ENCODE measurements at regions not wholly inside any gene's neighbourhood (a gene's known extent, or its start where the extent isn't known, plus 50 kb on each side); places are given as distances from the start of the nearest gene placed in this dataset.

DNA sequence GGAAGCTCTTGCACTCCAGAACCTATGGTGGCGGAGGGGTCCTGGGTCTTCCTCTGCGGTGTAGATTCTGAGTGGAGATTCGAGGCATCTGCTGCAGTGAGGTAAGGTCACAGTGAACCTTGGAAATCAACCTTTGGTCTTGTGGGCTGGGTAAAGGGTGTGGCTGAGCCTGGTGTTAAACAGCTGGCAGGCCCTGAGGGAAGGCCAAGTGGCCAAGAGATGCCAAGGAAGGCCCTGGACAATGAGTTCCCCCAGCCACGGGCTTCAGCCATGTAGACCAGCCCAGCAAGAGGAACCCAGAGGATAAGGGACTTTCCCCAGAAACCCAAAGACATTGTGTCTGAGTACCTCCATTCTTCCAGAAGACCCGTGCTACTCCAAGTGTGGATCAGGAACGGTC lies 137.2 kb upstream of the ETS2 start:
- TF ChIP-seq, protein P1, sequence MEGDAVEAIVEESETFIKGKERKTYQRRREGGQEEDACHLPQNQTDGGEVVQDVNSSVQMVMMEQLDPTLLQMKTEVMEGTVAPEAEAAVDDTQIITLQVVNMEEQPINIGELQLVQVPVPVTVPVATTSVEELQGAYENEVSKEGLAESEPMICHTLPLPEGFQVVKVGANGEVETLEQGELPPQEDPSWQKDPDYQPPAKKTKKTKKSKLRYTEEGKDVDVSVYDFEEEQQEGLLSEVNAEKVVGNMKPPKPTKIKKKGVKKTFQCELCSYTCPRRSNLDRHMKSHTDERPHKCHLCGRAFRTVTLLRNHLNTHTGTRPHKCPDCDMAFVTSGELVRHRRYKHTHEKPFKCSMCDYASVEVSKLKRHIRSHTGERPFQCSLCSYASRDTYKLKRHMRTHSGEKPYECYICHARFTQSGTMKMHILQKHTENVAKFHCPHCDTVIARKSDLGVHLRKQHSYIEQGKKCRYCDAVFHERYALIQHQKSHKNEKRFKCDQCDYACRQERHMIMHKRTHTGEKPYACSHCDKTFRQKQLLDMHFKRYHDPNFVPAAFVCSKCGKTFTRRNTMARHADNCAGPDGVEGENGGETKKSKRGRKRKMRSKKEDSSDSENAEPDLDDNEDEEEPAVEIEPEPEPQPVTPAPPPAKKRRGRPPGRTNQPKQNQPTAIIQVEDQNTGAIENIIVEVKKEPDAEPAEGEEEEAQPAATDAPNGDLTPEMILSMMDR (IDR thresholded peaks at IDR 0.05): no peak
- no peak for TF ChIP-seq POLR2A (IDR thresholded peaks at IDR 0.05)
